ENCODE measurements at regions not wholly inside any gene's neighbourhood (a gene's known extent, or its start where the extent isn't known, plus 50 kb on each side); places are given as distances from the start of the nearest gene placed in this dataset.

DNA sequence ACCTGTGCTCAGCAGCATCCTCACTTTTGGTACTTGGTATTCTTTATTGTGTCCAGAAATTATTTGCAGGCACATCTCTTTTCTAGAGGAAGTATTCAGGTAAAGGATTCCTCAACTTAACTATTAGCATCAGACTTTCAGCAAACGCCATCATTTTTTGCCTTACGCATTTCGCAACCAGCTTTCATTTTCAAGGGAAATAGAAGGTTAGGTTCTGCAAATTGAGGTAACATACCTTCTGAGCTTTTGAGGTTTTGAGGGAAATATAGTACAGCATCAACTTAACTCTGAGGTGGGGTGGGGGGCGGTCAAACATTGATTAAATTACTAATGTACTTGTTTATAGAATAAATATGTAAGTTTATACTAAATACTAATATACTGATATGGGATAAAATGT, 243.6 kb upstream of the RIMS1 start (continued):
- TF ChIP-seq BMI1 (IDR thresholded peaks at IDR 0.05; ENCODE audit: borderline replicate concordance) (no peak), ZNF384 (IDR thresholded peaks at IDR 0.05; ENCODE audit: borderline replicate concordance, low read depth, low read length) (no peak), TAF1 (IDR thresholded peaks at IDR 0.05; ENCODE audit: borderline replicate concordance, low read depth, low read length) (no peak), SUPT20H (IDR thresholded peaks at IDR 0.05; ENCODE audit: borderline replicate concordance, control insufficient read depth, low read depth, low read length) (no peak), RFX5 (IDR thresholded peaks at IDR 0.05; ENCODE audit: low read depth, low read length) (no peak), ESRRA (IDR thresholded peaks at IDR 0.05; ENCODE audit: low read length) (no peak), BCL11A (IDR thresholded peaks at IDR 0.05; ENCODE audit: low read depth, low read length) (no peak), LARP7 (IDR thresholded peaks at IDR 0.05) (no peak), SMAD1 (IDR thresholded peaks at IDR 0.05; ENCODE audit: low read depth, partially characterized antibody) (no peak), SREBF2 (IDR thresholded peaks at IDR 0.05; ENCODE audit: low read length) (no peak), TCF7 (IDR thresholded peaks at IDR 0.05; ENCODE audit: borderline replicate concordance) (no peak), CREM (IDR thresholded peaks at IDR 0.05; ENCODE audit: low read depth) (no peak)
- TF ChIP-seq, protein P1, sequence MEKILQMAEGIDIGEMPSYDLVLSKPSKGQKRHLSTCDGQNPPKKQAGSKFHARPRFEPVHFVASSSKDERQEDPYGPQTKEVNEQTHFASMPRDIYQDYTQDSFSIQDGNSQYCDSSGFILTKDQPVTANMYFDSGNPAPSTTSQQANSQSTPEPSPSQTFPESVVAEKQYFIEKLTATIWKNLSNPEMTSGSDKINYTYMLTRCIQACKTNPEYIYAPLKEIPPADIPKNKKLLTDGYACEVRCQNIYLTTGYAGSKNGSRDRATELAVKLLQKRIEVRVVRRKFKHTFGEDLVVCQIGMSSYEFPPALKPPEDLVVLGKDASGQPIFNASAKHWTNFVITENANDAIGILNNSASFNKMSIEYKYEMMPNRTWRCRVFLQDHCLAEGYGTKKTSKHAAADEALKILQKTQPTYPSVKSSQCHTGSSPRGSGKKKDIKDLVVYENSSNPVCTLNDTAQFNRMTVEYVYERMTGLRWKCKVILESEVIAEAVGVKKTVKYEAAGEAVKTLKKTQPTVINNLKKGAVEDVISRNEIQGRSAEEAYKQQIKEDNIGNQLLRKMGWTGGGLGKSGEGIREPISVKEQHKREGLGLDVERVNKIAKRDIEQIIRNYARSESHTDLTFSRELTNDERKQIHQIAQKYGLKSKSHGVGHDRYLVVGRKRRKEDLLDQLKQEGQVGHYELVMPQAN (conservative IDR thresholded peaks at IDR 0.05), result no peak
- TF ChIP-seq, protein P2, sequence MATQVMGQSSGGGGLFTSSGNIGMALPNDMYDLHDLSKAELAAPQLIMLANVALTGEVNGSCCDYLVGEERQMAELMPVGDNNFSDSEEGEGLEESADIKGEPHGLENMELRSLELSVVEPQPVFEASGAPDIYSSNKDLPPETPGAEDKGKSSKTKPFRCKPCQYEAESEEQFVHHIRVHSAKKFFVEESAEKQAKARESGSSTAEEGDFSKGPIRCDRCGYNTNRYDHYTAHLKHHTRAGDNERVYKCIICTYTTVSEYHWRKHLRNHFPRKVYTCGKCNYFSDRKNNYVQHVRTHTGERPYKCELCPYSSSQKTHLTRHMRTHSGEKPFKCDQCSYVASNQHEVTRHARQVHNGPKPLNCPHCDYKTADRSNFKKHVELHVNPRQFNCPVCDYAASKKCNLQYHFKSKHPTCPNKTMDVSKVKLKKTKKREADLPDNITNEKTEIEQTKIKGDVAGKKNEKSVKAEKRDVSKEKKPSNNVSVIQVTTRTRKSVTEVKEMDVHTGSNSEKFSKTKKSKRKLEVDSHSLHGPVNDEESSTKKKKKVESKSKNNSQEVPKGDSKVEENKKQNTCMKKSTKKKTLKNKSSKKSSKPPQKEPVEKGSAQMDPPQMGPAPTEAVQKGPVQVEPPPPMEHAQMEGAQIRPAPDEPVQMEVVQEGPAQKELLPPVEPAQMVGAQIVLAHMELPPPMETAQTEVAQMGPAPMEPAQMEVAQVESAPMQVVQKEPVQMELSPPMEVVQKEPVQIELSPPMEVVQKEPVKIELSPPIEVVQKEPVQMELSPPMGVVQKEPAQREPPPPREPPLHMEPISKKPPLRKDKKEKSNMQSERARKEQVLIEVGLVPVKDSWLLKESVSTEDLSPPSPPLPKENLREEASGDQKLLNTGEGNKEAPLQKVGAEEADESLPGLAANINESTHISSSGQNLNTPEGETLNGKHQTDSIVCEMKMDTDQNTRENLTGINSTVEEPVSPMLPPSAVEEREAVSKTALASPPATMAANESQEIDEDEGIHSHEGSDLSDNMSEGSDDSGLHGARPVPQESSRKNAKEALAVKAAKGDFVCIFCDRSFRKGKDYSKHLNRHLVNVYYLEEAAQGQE (IDR thresholded peaks at IDR 0.05; ENCODE audit: low read depth, low read length), result no peak
